H1 (cell line): ENCODE measurements at regions not wholly inside any gene's neighbourhood (a gene's known extent, or its start where the extent isn't known, plus 50 kb on each side); places are given as distances from the start of the nearest gene placed in this dataset.

ENCODE experiments used
- CTCF ChIA-PET: fragments of 300-600 bp; sonication (Branson Sonifier 250); formaldehyde crosslinking; loops from one replicate; lab custom pipeline; 2021; ENCODE audit not compliant: partially characterized antibody; lab: Charles Lee
- POLR2A ChIA-PET: fragments of 300-600 bp; sonication (Branson Sonifier 250); formaldehyde crosslinking; loops from one replicate; lab custom pipeline; 2021; ENCODE audit warnings: inconsistent platforms; ENCODE audit not compliant: partially characterized antibody; lab: Charles Lee
- DNase-seq, 2 experiments: peaks; one replicate each; pipeline versions ENCODE4 v3.0.0 to v3.0.0-alpha.2; 2010 to 2022; ENCODE audit warnings: low spot score in 2 of 2, low read depth in 1 of 2, mixed read lengths in 1 of 2
- FAIRE-seq: peaks from 2 replicates; lab custom pipeline; 2011; peaks lifted over from hg19 to GRCh38; lab: Jason Lieb, UNC
- H2AFZ ChIP-seq: 2 replicates; pipeline ENCODE4 v1.8.1; 2012; ENCODE audit warnings: low read length, inconsistent platforms
- H2AK5ac ChIP-seq: 2 replicates; pipeline ENCODE4 v1.6.1; 2013; ENCODE audit warnings: low read depth, low read length
- H2BK120ac ChIP-seq: replicated peaks from 2 replicates; pipeline ENCODE3; 2013; ENCODE audit warnings: low read depth, low read length, inconsistent platforms
- H2BK12ac ChIP-seq: 2 replicates; pipeline ENCODE4 v1.6.1; 2013; ENCODE audit warnings: low read depth, low read length
- H2BK15ac ChIP-seq: 2 replicates; pipeline ENCODE4 v1.6.1; 2013; ENCODE audit warnings: low read length
- H2BK20ac ChIP-seq: 2 replicates; pipeline ENCODE4 v1.6.1; 2013; ENCODE audit warnings: low read length
- H2BK5ac ChIP-seq: 2 replicates; pipeline ENCODE4 v1.6.1; 2013; ENCODE audit warnings: low read depth, low read length
- H3K14ac ChIP-seq: 2 replicates; pipeline ENCODE4 v1.6.1; 2013; ENCODE audit warnings: inconsistent platforms; ENCODE audit not compliant: insufficient read length
- H3K18ac ChIP-seq: 2 replicates; pipeline ENCODE4 v1.6.1; 2013; ENCODE audit warnings: low read length; ENCODE audit errors: extremely low read depth
- H3K23ac ChIP-seq: 2 replicates; pipeline ENCODE4 v1.6.1; 2013; ENCODE audit warnings: inconsistent platforms; ENCODE audit not compliant: insufficient read length
- H3K23me2 ChIP-seq: 2 replicates; pipeline ENCODE4 v1.6.1; 2013; ENCODE audit warnings: low read depth, low read length
- H3K27ac ChIP-seq: 2 replicates; pipeline ENCODE4 v1.6.1; 2011; ENCODE audit warnings: low read depth, low read length, inconsistent platforms
- H3K27me3 ChIP-seq, 4 experiments: replicated peaks in 1 of 4; 1 replicate in 1 of 4; 2 replicates in 3 of 4; pipeline versions ENCODE4 v1.6.1 to v1.8.1; 2011 to 2013; ENCODE audit warnings: low read length in 3 of 4, mild to moderate bottlenecking in 3 of 4, inconsistent platforms in 2 of 4, mixed read lengths in 2 of 4, moderate library complexity in 1 of 4; ENCODE audit not compliant: control insufficient read depth in 3 of 4, insufficient read depth in 3 of 4; ENCODE audit errors: extremely low read depth in 1 of 4
- H3K36me3 ChIP-seq, 4 experiments: 2 replicates each; pipeline versions ENCODE4 v1.6.1 to v1.8.1; 2011 to 2013; ENCODE audit warnings: mild to moderate bottlenecking in 4 of 4, low read length in 3 of 4, moderate library complexity in 2 of 4, control low read depth in 1 of 4, inconsistent platforms in 1 of 4; ENCODE audit not compliant: insufficient read depth in 4 of 4, control insufficient read depth in 2 of 4
- H3K4ac ChIP-seq: replicated peaks from 2 replicates; pipeline ENCODE3; 2013; ENCODE audit warnings: low read length, low read depth, mixed read lengths, inconsistent platforms; ENCODE audit not compliant: insufficient read length
- H3K4me1 ChIP-seq, 4 experiments: replicated peaks in 1 of 4; 1 replicate in 1 of 4; 2 replicates in 3 of 4; pipeline versions ENCODE4 v1.6.1 to v1.8.1; 2011 to 2013; ENCODE audit warnings: low read length in 3 of 4, inconsistent platforms in 2 of 4, mixed read lengths in 1 of 4; ENCODE audit not compliant: insufficient read depth in 4 of 4, control insufficient read depth in 3 of 4
- H3K4me2 ChIP-seq, 2 experiments: 2 replicates each; pipeline versions ENCODE4 v1.6.1 to v1.8.1; 2011 to 2013; ENCODE audit warnings: low read depth in 2 of 2, low read length in 2 of 2, control low read depth in 1 of 2, inconsistent platforms in 1 of 2, mild to moderate bottlenecking in 1 of 2; ENCODE audit not compliant: insufficient read depth in 1 of 2
- H3K4me3 ChIP-seq, 4 experiments: fragments of 200-600, 300-600 bp in 1 of 4; sonication (generic), shearing (Covaris generic), sonication (Bioruptor Twin) in 1 of 4; 2 replicates each; pipeline versions ENCODE4 v1.5.1 to v1.8.1; 2011 to 2016; ENCODE audit warnings: low read length in 4 of 4, low read depth in 3 of 4, control low read depth in 2 of 4, inconsistent platforms in 2 of 4, mild to moderate bottlenecking in 2 of 4, mixed read lengths in 1 of 4, moderate library complexity in 1 of 4; ENCODE audit not compliant: insufficient read depth in 2 of 4; ENCODE audit errors: extremely low read depth in 1 of 4
- H3K56ac ChIP-seq: replicated peaks from 2 replicates; pipeline ENCODE3; 2013; ENCODE audit warnings: low read depth, mild to moderate bottlenecking, mixed read lengths, low read length, inconsistent platforms; ENCODE audit not compliant: insufficient read length
- H3K79me1 ChIP-seq: 2 replicates; pipeline ENCODE4 v1.6.1; 2013; ENCODE audit warnings: low read depth, low read length, control low read depth
- H3K79me2 ChIP-seq, 2 experiments: 2 replicates each; pipeline versions ENCODE4 v1.6.1 to v1.8.1; 2012 to 2013; ENCODE audit warnings: low read length in 2 of 2, mild to moderate bottlenecking in 2 of 2, inconsistent platforms in 1 of 2; ENCODE audit not compliant: insufficient read depth in 2 of 2, control insufficient read depth in 1 of 2
- H3K9ac ChIP-seq, 4 experiments: replicated peaks in 1 of 4; 1 replicate in 1 of 4; 2 replicates in 3 of 4; pipeline versions ENCODE4 v1.6.1 to v1.8.1; 2011 to 2013; ENCODE audit warnings: low read depth in 3 of 4, low read length in 3 of 4, control low read depth in 2 of 4, mild to moderate bottlenecking in 2 of 4, moderate library complexity in 2 of 4, inconsistent platforms in 1 of 4; ENCODE audit errors: extremely low read depth in 1 of 4
- H3K9me3 ChIP-seq, 2 experiments: 2 replicates each; pipeline versions ENCODE4 v1.6.1 to v1.8.1; 2012 to 2013; ENCODE audit warnings: mild to moderate bottlenecking in 2 of 2, moderate library complexity in 2 of 2, control low read depth in 1 of 2, inconsistent platforms in 1 of 2, low read depth in 1 of 2, low read length in 1 of 2, mixed read lengths in 1 of 2; ENCODE audit not compliant: insufficient read depth in 2 of 2
- H4K20me1 ChIP-seq, 2 experiments: replicated peaks in 1 of 2; 2 replicates each; pipeline versions ENCODE3 to v1.8.1; 2011 to 2013; ENCODE audit warnings: inconsistent platforms in 2 of 2, low read length in 2 of 2, mild to moderate bottlenecking in 1 of 2; ENCODE audit not compliant: insufficient read depth in 2 of 2, control insufficient read depth in 1 of 2
- H4K5ac ChIP-seq: 2 replicates; pipeline ENCODE4 v1.6.1; 2013; ENCODE audit warnings: low read length, low read depth, mixed read lengths, inconsistent platforms; ENCODE audit not compliant: insufficient read length
- H4K8ac ChIP-seq: 2 replicates; pipeline ENCODE4 v1.8.0; 2013; ENCODE audit warnings: mild to moderate bottlenecking, moderate library complexity, low read length, inconsistent platforms; ENCODE audit not compliant: insufficient read depth; ENCODE audit errors: extremely low read depth
- H4K91ac ChIP-seq: replicated peaks from 2 replicates; pipeline ENCODE3; 2013; ENCODE audit warnings: low read length, mixed read lengths, inconsistent platforms; ENCODE audit not compliant: insufficient read length
- CBX8 ChIP-seq: fragments of 300-800, 300-1000 bp; sonication (generic); IDR thresholded peaks from 2 replicates; pipeline ENCODE4 v1.7.1; 2016; ENCODE audit warnings: low read depth, low read length, borderline replicate concordance
- CEBPB ChIP-seq: IDR thresholded peaks from 2 replicates; pipeline ENCODE4 v1.6.1; 2012; ENCODE audit warnings: low read depth, low read length
- KDM4A ChIP-seq: IDR thresholded peaks from one replicate; pipeline ENCODE4 v1.7.1; 2012; ENCODE audit warnings: low read depth, mild to moderate bottlenecking, moderate library complexity, low read length, inconsistent platforms; ENCODE audit not compliant: severe bottlenecking
- POU5F1 ChIP-seq: IDR thresholded peaks from 2 replicates; pipeline ENCODE4 v1.6.1; 2011; ENCODE audit warnings: low read depth, mild to moderate bottlenecking, low read length, moderate library complexity
- RBBP5 ChIP-seq: IDR thresholded peaks from 2 replicates; pipeline ENCODE4 v1.7.1; 2012; ENCODE audit warnings: low read depth, mild to moderate bottlenecking, inconsistent platforms, low read length, moderate library complexity, borderline replicate concordance
- RXRA ChIP-seq: IDR thresholded peaks from 2 replicates; pipeline ENCODE4 v1.6.1; 2011; ENCODE audit warnings: low read depth, mild to moderate bottlenecking, low read length, moderate library complexity; ENCODE audit not compliant: insufficient read depth
- SP1 ChIP-seq: IDR thresholded peaks from 2 replicates; pipeline ENCODE4 v1.6.1; 2011; ENCODE audit warnings: low read depth, low read length
- SP4 ChIP-seq: IDR thresholded peaks from 2 replicates; pipeline ENCODE4 v1.6.1; 2012; ENCODE audit warnings: low read length, inconsistent platforms
- SRF ChIP-seq: IDR thresholded peaks from 2 replicates; pipeline ENCODE4 v1.6.1; 2011; ENCODE audit warnings: mild to moderate bottlenecking, low read depth, low read length, moderate library complexity
- TBP ChIP-seq: IDR thresholded peaks from 2 replicates; pipeline ENCODE4 v1.6.1; 2011; ENCODE audit warnings: low read depth, low read length, improper control_type of control experiment
- WGBS, 2 experiments: shearing (Covaris generic) in 1 of 2; methylation state at CpG; one replicate each; pipeline versions ENCODE4 v1.1.6 to v1.1.7; 2013 to 2015; ENCODE audit warnings: low lambda C conversion rate in 2 of 2, mixed read lengths in 2 of 2, inconsistent platforms in 1 of 2, low coverage in 1 of 2, missing lambda C conversion rate in 1 of 2; ENCODE audit not compliant: insufficient replicate concordance in 2 of 2, insufficient coverage in 1 of 2, insufficient read length in 1 of 2; ENCODE audit errors: extremely low coverage in 1 of 2, missing lambda C conversion rate in 1 of 2; 5-methylcytosine and 5-hydroxymethylcytosine counted together
- TF ChIP-seq, protein P1 (sequence below): IDR thresholded peaks from 2 replicates; pipeline ENCODE4 v1.6.1; 2012; ENCODE audit warnings: inconsistent platforms
- TF ChIP-seq, protein P2 (sequence below): IDR thresholded peaks from 2 replicates; pipeline ENCODE4 v1.6.1; 2011; ENCODE audit warnings: low read length, improper control_type of control experiment

DNA sequence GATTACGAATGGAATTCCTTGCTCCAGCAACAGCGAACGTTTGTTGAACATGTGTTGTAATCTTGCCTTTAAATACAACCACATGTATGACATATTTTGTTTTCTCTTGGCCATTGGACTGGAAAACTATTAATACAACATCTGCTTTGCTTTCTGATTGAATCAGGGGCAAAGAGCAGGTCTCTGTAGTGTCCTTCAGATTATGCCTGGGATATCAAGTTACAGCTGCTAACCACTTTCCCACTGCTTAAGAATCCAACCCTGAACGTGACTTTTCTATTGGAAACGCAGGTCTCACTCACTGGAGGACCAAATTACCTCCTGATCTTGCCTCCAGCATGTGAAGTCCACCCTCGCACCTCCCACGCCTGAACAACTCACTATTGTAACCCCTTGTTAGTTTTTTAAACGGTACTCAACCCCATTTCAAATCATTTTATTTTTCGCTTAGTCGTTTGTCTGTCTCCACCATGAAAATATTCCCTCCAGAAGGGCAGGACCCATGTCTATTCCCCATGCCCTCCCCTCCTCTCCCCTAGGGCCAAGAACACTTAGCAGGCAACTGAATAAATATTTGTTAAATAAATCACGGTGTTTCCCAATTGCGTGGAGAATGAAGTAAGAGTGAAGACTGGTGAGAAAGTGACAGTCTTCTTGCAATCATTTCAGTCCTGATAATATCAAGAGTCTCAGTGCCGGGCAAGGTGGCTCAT lies 57.4 kb upstream of the MRTFB start:
- DNase-seq (no peak), FAIRE-seq (no peak)
- no peak overlapping the region for H3K4me3 ChIP-seq
- no peak overlapping the region for H2AK5ac ChIP-seq
- no peak overlapping the region for H4K91ac ChIP-seq
- H3K18ac ChIP-seq: no peak overlapping the region
- H3K4me1 ChIP-seq: peaks cover 0 to 10% (median 8%) of the 10 kb centered on the region in 4 experiments; a peak in 5 of 7 replicates
- 0 out of 2 replicates have a peak overlapping the region, but pooled peaks have one; percentile 11 for H2BK12ac ChIP-seq
- H4K8ac ChIP-seq: no peak overlapping the region
- no peak overlapping the region for H3K27ac ChIP-seq
- H4K20me1 ChIP-seq: no peaks in the 10 kb centered on the region
- H3K79me1 ChIP-seq: no peaks in the 10 kb centered on the region
- H3K23ac ChIP-seq: no peak overlapping the region
- WGBS, 2 experiments: 68% methylated on average over 13 of the region's 13 CpGs; no CpG with 5 or more reads in 1 of the 2 experiments
- H3K79me2 ChIP-seq: no peaks in the 10 kb centered on the region
- H3K4ac ChIP-seq: no peak overlapping the region
- H3K4me2 ChIP-seq: peak overlapping the region; percentile 27 to 66; a peak in 3 of 4 replicates
- no peak overlapping the region for H2BK5ac ChIP-seq
- H4K5ac ChIP-seq: no peak overlapping the region
- no peaks in the 10 kb centered on the region for H3K27me3 ChIP-seq
- ChIA-PET CTCF (no interaction called here), POLR2A (interaction anchor here (1.2 kb wide), 1 partner anchor 9 kb away, joined by 3 read pairs; no protein-coding TSS in a partner anchor)
- H3K14ac ChIP-seq: no peak overlapping the region
- H3K9ac ChIP-seq: no peak overlapping the region
- H3K36me3 ChIP-seq: no peaks in the 10 kb centered on the region
- no peak overlapping the region for H2BK120ac ChIP-seq
- H3K9me3 ChIP-seq: no peaks in the 10 kb centered on the region
- no peak overlapping the region for H3K56ac ChIP-seq
- H3K23me2 ChIP-seq: no peaks in the 10 kb centered on the region
- H2BK15ac ChIP-seq: 0 out of 2 replicates have a peak overlapping the region, but pooled peaks have one; percentile 29
- H2AFZ ChIP-seq: peak overlapping the region; percentile 77
- H2BK20ac ChIP-seq: 0 out of 2 replicates have a peak overlapping the region, but pooled peaks have one; percentile 32
- TF ChIP-seq SP1 (no peak), SP4 (no peak), RXRA (no peak), SRF (no peak), CBX8 (no peak), TBP (no peak), POU5F1 (no peak), CEBPB (no peak), RBBP5 (no peak), KDM4A (no peak)
- TF ChIP-seq, protein P1, sequence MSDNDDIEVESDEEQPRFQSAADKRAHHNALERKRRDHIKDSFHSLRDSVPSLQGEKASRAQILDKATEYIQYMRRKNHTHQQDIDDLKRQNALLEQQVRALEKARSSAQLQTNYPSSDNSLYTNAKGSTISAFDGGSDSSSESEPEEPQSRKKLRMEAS: no peak
- TF ChIP-seq, protein P2, sequence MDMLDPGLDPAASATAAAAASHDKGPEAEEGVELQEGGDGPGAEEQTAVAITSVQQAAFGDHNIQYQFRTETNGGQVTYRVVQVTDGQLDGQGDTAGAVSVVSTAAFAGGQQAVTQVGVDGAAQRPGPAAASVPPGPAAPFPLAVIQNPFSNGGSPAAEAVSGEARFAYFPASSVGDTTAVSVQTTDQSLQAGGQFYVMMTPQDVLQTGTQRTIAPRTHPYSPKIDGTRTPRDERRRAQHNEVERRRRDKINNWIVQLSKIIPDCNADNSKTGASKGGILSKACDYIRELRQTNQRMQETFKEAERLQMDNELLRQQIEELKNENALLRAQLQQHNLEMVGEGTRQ: no peak
